Uterus (tissue), 2 donors: ENCODE measurements at regions not wholly inside any gene's neighbourhood (a gene's known extent, or its start where the extent isn't known, plus 50 kb on each side); places are given as distances from the start of the nearest gene placed in this dataset.

Experiments
- POLR2A ChIP-seq, 2 donors: fragments of 450-650 bp; IDR thresholded peaks; one replicate each; pipeline ENCODE4 v1.6.1; 2016; ENCODE audit warnings: antibody characterized with exemption in 2 of 2, mild to moderate bottlenecking in 1 of 2, moderate library complexity in 1 of 2
- TF ChIP-seq, protein P1 (sequence below), 4 experiments: fragments of 200-600 bp in 2 of 4; fragments of 450-650 bp in 2 of 4; sonication (generic) in 2 of 4; IDR thresholded peaks; one replicate each; pipeline ENCODE4 v1.5.1; 2016 to 2019; ENCODE audit warnings: antibody characterized with exemption in 4 of 4, mild to moderate bottlenecking in 2 of 4, moderate library complexity in 1 of 4

DNA sequence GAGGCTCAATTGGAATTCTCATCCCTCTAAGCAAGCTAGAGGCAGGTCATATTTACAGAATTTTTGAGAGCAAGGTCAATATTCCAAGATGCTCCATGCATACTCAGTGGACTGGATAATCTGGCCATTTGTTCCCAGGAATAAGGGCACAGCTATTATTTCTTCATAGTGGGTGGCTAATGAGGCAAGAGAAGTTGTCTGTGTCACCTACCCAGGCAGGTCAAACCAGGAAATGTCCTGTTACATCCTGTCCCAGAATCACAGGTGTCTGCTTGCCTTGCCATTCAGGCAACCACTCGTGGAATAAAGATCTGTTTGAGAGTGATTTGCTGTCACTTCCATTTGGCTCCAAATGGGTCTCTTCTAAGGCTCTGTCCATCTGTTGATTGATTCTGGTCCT lies 85.2 kb upstream of the ZP4 start:
- TF ChIP-seq, protein P1, sequence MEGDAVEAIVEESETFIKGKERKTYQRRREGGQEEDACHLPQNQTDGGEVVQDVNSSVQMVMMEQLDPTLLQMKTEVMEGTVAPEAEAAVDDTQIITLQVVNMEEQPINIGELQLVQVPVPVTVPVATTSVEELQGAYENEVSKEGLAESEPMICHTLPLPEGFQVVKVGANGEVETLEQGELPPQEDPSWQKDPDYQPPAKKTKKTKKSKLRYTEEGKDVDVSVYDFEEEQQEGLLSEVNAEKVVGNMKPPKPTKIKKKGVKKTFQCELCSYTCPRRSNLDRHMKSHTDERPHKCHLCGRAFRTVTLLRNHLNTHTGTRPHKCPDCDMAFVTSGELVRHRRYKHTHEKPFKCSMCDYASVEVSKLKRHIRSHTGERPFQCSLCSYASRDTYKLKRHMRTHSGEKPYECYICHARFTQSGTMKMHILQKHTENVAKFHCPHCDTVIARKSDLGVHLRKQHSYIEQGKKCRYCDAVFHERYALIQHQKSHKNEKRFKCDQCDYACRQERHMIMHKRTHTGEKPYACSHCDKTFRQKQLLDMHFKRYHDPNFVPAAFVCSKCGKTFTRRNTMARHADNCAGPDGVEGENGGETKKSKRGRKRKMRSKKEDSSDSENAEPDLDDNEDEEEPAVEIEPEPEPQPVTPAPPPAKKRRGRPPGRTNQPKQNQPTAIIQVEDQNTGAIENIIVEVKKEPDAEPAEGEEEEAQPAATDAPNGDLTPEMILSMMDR (IDR thresholded peaks at IDR 0.05): no peak
- no peak for TF ChIP-seq POLR2A (IDR thresholded peaks at IDR 0.05)
